ENCODE measurements at regions not wholly inside any gene's neighbourhood (a gene's known extent, or its start where the extent isn't known, plus 50 kb on each side); places are given as distances from the start of the nearest gene placed in this dataset.
A peak's percentile ranks its signal among the peaks of the same experiment; 100 is the strongest.
"Not testable (repeated sequence)": the region's sequence is repeated elsewhere in the genome, so short reads cannot be mapped to it uniquely, and the experiment has no call there.

- no peak for DNase-seq
These were observed 160.9 kb downstream of the RTL9 start for GRCh38 chrX:110519501-110519900.

- DNase-seq = no peak
These were observed 161.3 kb downstream of the RTL9 start for GRCh38 chrX:110519906-110520452.

GRCh38 chrX:110520652-110521051, 162.0 kb downstream of the RTL9 start:
- DNase-seq = not testable (repeated sequence)

- no peak for DNase-seq
These were observed 173.4 kb downstream of the RTL9 start for GRCh38 chrX:110531873-110532580.

- no peak for DNase-seq
These were observed 173.9 kb downstream of the RTL9 start for GRCh38 chrX:110532581-110532931.

GRCh38 chrX:110536816-110537215, 178.2 kb downstream of the RTL9 start:
- no peak for DNase-seq

- no peak for DNase-seq
These were observed 182.6 kb downstream of the RTL9 start for GRCh38 chrX:110541266-110541665.

GRCh38 chrX:110550854-110551253, 192.2 kb downstream of the RTL9 start:
- not testable (repeated sequence) for DNase-seq

GRCh38 chrX:110557864-110558263, 199.2 kb downstream of the RTL9 start:
- DNase-seq = no peak

- no peak for DNase-seq
These were observed 199.8 kb downstream of the RTL9 start for GRCh38 chrX:110558406-110558805.

- no peak for DNase-seq
These were observed 202.4 kb downstream of the RTL9 start for GRCh38 chrX:110561034-110561433.

- DNase-seq = peak; percentile 1
These were observed 204.6 kb downstream of the RTL9 start for GRCh38 chrX:110563282-110563681.

GRCh38 chrX:110568441-110568840, 209.8 kb downstream of the RTL9 start:
- DNase-seq = no peak

- no peak for DNase-seq
These were observed 210.9 kb downstream of the RTL9 start for GRCh38 chrX:110569506-110569905.

GRCh38 chrX:110578270-110578669, 217.3 kb downstream of the CHRDL1 start:
- DNase-seq = no peak

GRCh38 chrX:110584083-110584482, 211.5 kb downstream of the CHRDL1 start:
- DNase-seq = no peak

- DNase-seq = no peak
These were observed 207.5 kb downstream of the CHRDL1 start for GRCh38 chrX:110588164-110588563.

GRCh38 chrX:110588853-110589252, 206.8 kb downstream of the CHRDL1 start:
- no peak for DNase-seq

- DNase-seq = no peak
These were observed 194.8 kb downstream of the CHRDL1 start for GRCh38 chrX:110600745-110601310.

- DNase-seq = no peak
These were observed 181.0 kb downstream of the CHRDL1 start for GRCh38 chrX:110614596-110614995.
